Glutamatergic neuron (in vitro differentiated cells): ENCODE measurements at regions not wholly inside any gene's neighbourhood (a gene's known extent, or its start where the extent isn't known, plus 50 kb on each side); places are given as distances from the start of the nearest gene placed in this dataset.

Source experiments
- DNase-seq: peaks from one replicate; pipeline ENCODE4 v3.0.0; 2022
- H3K27ac Mint-ChIP-seq: one replicate; pipeline ENCODE4 v1.8.0; 2020; ENCODE audit warnings: mild to moderate bottlenecking, mixed read lengths, inconsistent platforms; ENCODE audit not compliant: unreplicated experiment
- H3K27me3 Mint-ChIP-seq: one replicate; pipeline ENCODE4 v1.8.0; 2020; ENCODE audit warnings: mild to moderate bottlenecking, moderate library complexity, mixed read lengths, inconsistent platforms; ENCODE audit not compliant: unreplicated experiment
- H3K36me3 Mint-ChIP-seq: one replicate; pipeline ENCODE4 v1.8.0; 2020; ENCODE audit warnings: mild to moderate bottlenecking, mixed read lengths, inconsistent platforms; ENCODE audit not compliant: unreplicated experiment
- H3K4me1 Mint-ChIP-seq: one replicate; pipeline ENCODE4 v1.8.0; 2020; ENCODE audit warnings: mild to moderate bottlenecking, low read depth, mixed read lengths, inconsistent platforms; ENCODE audit not compliant: unreplicated experiment
- H3K4me3 Mint-ChIP-seq: one replicate; pipeline ENCODE4 v1.8.0; 2020; ENCODE audit warnings: mild to moderate bottlenecking, mixed read lengths, inconsistent platforms; ENCODE audit not compliant: unreplicated experiment
- H3K9me3 Mint-ChIP-seq: one replicate; pipeline ENCODE4 v1.8.0; 2020; ENCODE audit warnings: mild to moderate bottlenecking, moderate library complexity, mixed read lengths, inconsistent platforms; ENCODE audit not compliant: unreplicated experiment
- CTCF ChIP-seq: fragments of 200-600 bp; sonication (generic); IDR thresholded peaks from one replicate; pipeline ENCODE4 v1.5.0; 2021; ENCODE audit not compliant: partially characterized antibody, unreplicated experiment

- no peaks in the 10 kb centered on the region for H3K4me1 Mint-ChIP-seq
- no peak overlapping the region for H3K4me3 Mint-ChIP-seq
These were observed 482.8 kb upstream of the CHORDC1 start for GRCh38 chr11:90705661-90706060.

GRCh38 chr11:90704510-90704909, 481.7 kb upstream of the CHORDC1 start:
- no peak for DNase-seq
- no peak for TF ChIP-seq CTCF
- peaks cover 4% of the 10 kb centered on the region for H3K4me1 Mint-ChIP-seq
- no peak overlapping the region for H3K27ac Mint-ChIP-seq
- H3K4me3 Mint-ChIP-seq: no peak overlapping the region
- no peaks in the 10 kb centered on the region for H3K9me3 Mint-ChIP-seq
- no peaks in the 10 kb centered on the region for H3K27me3 Mint-ChIP-seq
- no peaks in the 10 kb centered on the region for H3K36me3 Mint-ChIP-seq

More at GRCh38 chr11:90705661-90706060, 482.8 kb upstream of the CHORDC1 start:
- DNase-seq: no peak
- H3K27me3 Mint-ChIP-seq: no peaks in the 10 kb centered on the region
- TF ChIP-seq CTCF: no peak
- no peak overlapping the region for H3K27ac Mint-ChIP-seq
- H3K36me3 Mint-ChIP-seq: no peaks in the 10 kb centered on the region
- H3K9me3 Mint-ChIP-seq: no peaks in the 10 kb centered on the region

GRCh38 chr11:90701716-90702115, 478.9 kb upstream of the CHORDC1 start:
- Mint-ChIP-seq H3K27me3 (no peaks in the 10 kb centered on the region), H3K27ac (no peak overlapping the region), H3K4me3 (no peak overlapping the region), H3K36me3 (no peaks in the 10 kb centered on the region), H3K9me3 (no peaks in the 10 kb centered on the region), H3K4me1 (peaks cover 4% of the 10 kb centered on the region)
- no peak for DNase-seq
- TF ChIP-seq CTCF: no peak

GRCh38 chr11:90700789-90701439, 478.1 kb upstream of the CHORDC1 start:
- DNase-seq: no peak
- no peak overlapping the region for H3K4me3 Mint-ChIP-seq
- H3K36me3 Mint-ChIP-seq: no peaks in the 10 kb centered on the region

More at GRCh38 chr11:90700789-90701439, 478.1 kb upstream of the CHORDC1 start:
- H3K27me3 Mint-ChIP-seq: no peaks in the 10 kb centered on the region
- no peak overlapping the region for H3K27ac Mint-ChIP-seq
- TF ChIP-seq CTCF: no peak
- no peaks in the 10 kb centered on the region for H3K9me3 Mint-ChIP-seq
- peaks cover 4% of the 10 kb centered on the region for H3K4me1 Mint-ChIP-seq
